ENCODE measurements at regions not wholly inside any gene's neighbourhood (a gene's known extent, or its start where the extent isn't known, plus 50 kb on each side); places are given as distances from the start of the nearest gene placed in this dataset.

DNA sequence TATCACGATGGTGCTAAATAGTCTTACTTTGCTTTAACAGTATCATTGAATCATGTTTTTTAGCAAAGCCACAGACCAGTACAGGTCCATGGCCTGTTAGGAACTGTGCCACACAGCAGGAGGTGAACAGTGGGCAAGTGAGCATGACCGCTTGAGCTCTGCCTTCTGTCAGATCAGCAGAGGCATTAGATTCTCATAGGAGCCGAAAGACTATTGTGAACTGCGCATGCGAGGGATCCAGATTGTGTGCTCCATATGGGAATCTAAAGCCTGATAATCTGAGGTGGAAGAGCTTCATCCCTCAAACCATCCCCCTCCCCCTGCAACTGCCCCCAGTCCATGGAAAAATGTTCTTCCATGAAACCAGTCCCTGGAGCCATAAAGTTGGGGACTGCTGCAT is 102.3 kb upstream of the OSR1 start:
- no peak for DNase-seq (ENCODE audit: low read depth)
- TF ChIP-seq, protein P1, sequence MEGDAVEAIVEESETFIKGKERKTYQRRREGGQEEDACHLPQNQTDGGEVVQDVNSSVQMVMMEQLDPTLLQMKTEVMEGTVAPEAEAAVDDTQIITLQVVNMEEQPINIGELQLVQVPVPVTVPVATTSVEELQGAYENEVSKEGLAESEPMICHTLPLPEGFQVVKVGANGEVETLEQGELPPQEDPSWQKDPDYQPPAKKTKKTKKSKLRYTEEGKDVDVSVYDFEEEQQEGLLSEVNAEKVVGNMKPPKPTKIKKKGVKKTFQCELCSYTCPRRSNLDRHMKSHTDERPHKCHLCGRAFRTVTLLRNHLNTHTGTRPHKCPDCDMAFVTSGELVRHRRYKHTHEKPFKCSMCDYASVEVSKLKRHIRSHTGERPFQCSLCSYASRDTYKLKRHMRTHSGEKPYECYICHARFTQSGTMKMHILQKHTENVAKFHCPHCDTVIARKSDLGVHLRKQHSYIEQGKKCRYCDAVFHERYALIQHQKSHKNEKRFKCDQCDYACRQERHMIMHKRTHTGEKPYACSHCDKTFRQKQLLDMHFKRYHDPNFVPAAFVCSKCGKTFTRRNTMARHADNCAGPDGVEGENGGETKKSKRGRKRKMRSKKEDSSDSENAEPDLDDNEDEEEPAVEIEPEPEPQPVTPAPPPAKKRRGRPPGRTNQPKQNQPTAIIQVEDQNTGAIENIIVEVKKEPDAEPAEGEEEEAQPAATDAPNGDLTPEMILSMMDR (IDR thresholded peaks at IDR 0.05; ENCODE audit: insufficient read depth, low read depth, low read length) = no peak
- no peak overlapping the region for H3K4me3 ChIP-seq (ENCODE audit: low read depth, low read length)

- H3K4me3 ChIP-seq (ENCODE audit: low read depth, low read length) = no peak overlapping the region
- TF ChIP-seq, protein P1 (IDR thresholded peaks at IDR 0.05; ENCODE audit: insufficient read depth, low read depth, low read length) = no peak
- no peak for DNase-seq (ENCODE audit: low read depth)
Observed at GRCh38 chr2:19458427-19459003, 100.1 kb upstream of the OSR1 start.

DNA sequence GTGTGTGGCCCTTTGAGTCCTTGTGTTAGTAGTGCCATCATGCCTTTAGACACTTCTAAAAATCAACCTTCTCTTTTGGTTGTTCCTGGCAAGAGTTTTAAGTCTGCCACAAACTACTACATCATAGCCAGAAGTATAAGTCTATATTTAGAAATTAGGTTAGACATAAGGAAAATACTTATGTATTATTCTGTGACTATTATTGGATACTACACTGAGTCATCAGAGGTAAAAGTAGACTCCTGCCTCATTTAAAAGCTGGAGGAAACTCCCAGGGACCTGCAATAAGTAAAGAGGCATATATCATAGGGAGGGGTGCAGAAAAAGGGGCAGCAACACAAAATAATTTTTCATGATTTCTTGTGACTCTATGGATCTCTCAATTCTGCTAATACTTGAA is 99.4 kb upstream of the OSR1 start:
- no peak overlapping the region for H3K4me3 ChIP-seq (ENCODE audit: low read depth, low read length)
- DNase-seq (ENCODE audit: low read depth) = no peak
- TF ChIP-seq, protein P1 (IDR thresholded peaks at IDR 0.05; ENCODE audit: insufficient read depth, low read depth, low read length) = no peak

- TF ChIP-seq, protein P1 (IDR thresholded peaks at IDR 0.05; ENCODE audit: insufficient read depth, low read depth, low read length) = no peak
- DNase-seq (ENCODE audit: low read depth) = no peak
- no peak overlapping the region for H3K4me3 ChIP-seq (ENCODE audit: low read depth, low read length)
Observed at GRCh38 chr2:19456705-19457309, 98.4 kb upstream of the OSR1 start.

DNA sequence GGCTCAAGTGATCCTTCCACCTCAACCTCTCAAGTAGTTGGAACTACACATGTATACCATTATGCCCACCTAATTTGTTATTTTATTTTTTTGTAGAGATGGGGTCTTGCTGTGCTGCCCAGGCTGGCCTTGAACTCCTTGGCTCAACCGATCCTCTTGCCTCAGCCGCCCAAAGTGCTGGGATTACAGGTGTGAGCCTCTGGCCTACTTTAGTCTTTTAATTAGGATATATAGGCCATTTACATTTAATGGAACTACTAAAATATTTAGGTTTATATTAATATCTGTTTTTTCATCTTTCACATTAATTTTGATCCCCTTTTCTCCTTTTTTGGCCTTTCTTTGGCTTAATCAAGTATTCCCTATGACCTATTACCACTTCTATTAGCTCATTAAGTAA is 95.7 kb upstream of the OSR1 start:
- no peak overlapping the region for H3K4me3 ChIP-seq (ENCODE audit: low read depth, low read length)
- TF ChIP-seq, protein P1 (IDR thresholded peaks at IDR 0.05; ENCODE audit: insufficient read depth, low read depth, low read length) = no peak
- no peak for DNase-seq (ENCODE audit: low read depth)

DNA sequence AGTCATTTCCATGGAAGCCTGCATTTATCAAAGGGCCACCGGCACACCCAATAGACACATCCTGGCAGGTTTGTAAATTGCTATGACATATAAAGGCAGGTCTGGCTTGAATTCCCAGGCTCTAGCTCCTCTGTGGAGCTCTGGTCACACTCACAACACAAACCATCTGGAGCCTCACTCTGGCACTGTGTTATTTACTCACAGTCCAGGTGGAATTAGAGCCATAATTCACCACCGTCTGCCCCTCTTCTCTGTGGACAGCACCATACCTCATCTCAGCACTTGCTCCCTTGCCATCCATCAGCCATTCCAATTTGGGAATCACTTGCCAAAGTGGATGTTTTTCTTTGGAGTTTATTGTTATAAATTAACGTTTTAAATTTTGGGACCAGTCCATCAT is 84.3 kb upstream of the OSR1 start:
- no peak overlapping the region for H3K4me3 ChIP-seq (ENCODE audit: low read depth, low read length)
- TF ChIP-seq, protein P1 (IDR thresholded peaks at IDR 0.05; ENCODE audit: insufficient read depth, low read depth, low read length) = no peak
- no peak for DNase-seq (ENCODE audit: low read depth)

- TF ChIP-seq, protein P1 (IDR thresholded peaks at IDR 0.05; ENCODE audit: insufficient read depth, low read depth, low read length) = no peak
- DNase-seq (ENCODE audit: low read depth) = no peak
- no peak overlapping the region for H3K4me3 ChIP-seq (ENCODE audit: low read depth, low read length)
Observed at GRCh38 chr2:19439081-19439480, 80.7 kb upstream of the OSR1 start.

Data from fibroblast of villous mesenchyme (primary cell).